Keratinocyte (primary cell): ENCODE measurements at regions not wholly inside any gene's neighbourhood (a gene's known extent, or its start where the extent isn't known, plus 50 kb on each side); places are given as distances from the start of the nearest gene placed in this dataset.

Experiments used
- DNase-seq: peaks from one replicate; pipeline ENCODE4 v3.0.0-alpha.2; 2011; ENCODE audit warnings: low read depth, missing footprints, low spot score
- FAIRE-seq: peaks from 2 replicates; lab custom pipeline; 2011; peaks lifted over from hg19 to GRCh38; lab: Jason Lieb, UNC
- H2AFZ ChIP-seq: 2 replicates; pipeline ENCODE4 v1.6.0; 2012; ENCODE audit warnings: low read length, control low read depth, inconsistent platforms; ENCODE audit not compliant: control insufficient read depth
- H3K27ac ChIP-seq: 2 replicates; pipeline ENCODE4 v1.5.1; 2011; ENCODE audit warnings: low read length; ENCODE audit not compliant: control insufficient read depth, insufficient read depth
- H3K27me3 ChIP-seq: 3 replicates; pipeline ENCODE4 v1.6.0; 2011; ENCODE audit warnings: low read length; ENCODE audit not compliant: control insufficient read depth, insufficient read depth; ENCODE audit errors: extremely low read depth
- H3K36me3 ChIP-seq, 2 experiments: 2 replicates in 1 of 2; 3 replicates in 1 of 2; pipeline ENCODE4 v1.5.1; 2011; ENCODE audit warnings: low read length in 2 of 2, mild to moderate bottlenecking in 1 of 2; ENCODE audit not compliant: control insufficient read depth in 2 of 2, insufficient read depth in 2 of 2; ENCODE audit errors: extremely low read depth in 1 of 2
- H3K4me1 ChIP-seq: 3 replicates; pipeline ENCODE4 v1.5.1; 2011; ENCODE audit warnings: low read length; ENCODE audit not compliant: control insufficient read depth, insufficient read depth; ENCODE audit errors: extremely low read depth
- H3K4me2 ChIP-seq: 3 replicates; pipeline ENCODE4 v1.6.0; 2011; ENCODE audit warnings: low read depth, low read length; ENCODE audit not compliant: control insufficient read depth, insufficient read depth; ENCODE audit errors: extremely low read depth
- H3K4me3 ChIP-seq, 3 experiments: fragments of 200-600 bp in 1 of 3; sonication (generic) in 1 of 3; 2 replicates in 2 of 3; 3 replicates in 1 of 3; pipeline ENCODE4 v1.5.1; 2011 to 2016; ENCODE audit warnings: low read length in 3 of 3, mild to moderate bottlenecking in 3 of 3, control low read depth in 2 of 3, inconsistent platforms in 1 of 3, low read depth in 1 of 3, mixed read lengths in 1 of 3, mixed run types in 1 of 3, moderate library complexity in 1 of 3; ENCODE audit not compliant: control insufficient read depth in 2 of 3, insufficient read depth in 2 of 3; ENCODE audit errors: extremely low read depth in 1 of 3
- H3K79me2 ChIP-seq: 2 replicates; pipeline ENCODE4 v1.6.0; 2012; ENCODE audit warnings: low read length; ENCODE audit not compliant: control insufficient read depth, insufficient read depth
- H3K9ac ChIP-seq: 3 replicates; pipeline ENCODE4 v1.6.0; 2011; ENCODE audit warnings: low read length; ENCODE audit not compliant: control insufficient read depth, insufficient read depth; ENCODE audit errors: extremely low read depth
- H3K9me1 ChIP-seq: 3 replicates; pipeline ENCODE4 v1.6.0; 2011; ENCODE audit warnings: low read length; ENCODE audit not compliant: control insufficient read depth, insufficient read depth; ENCODE audit errors: extremely low read depth
- H3K9me3 ChIP-seq: 2 replicates; pipeline ENCODE4 v1.5.1; 2012; ENCODE audit warnings: low read depth, low read length; ENCODE audit not compliant: control insufficient read depth
- H4K20me1 ChIP-seq: 3 replicates; pipeline ENCODE4 v1.6.0; 2011; ENCODE audit warnings: low read length; ENCODE audit not compliant: control insufficient read depth, insufficient read depth; ENCODE audit errors: extremely low read depth
- EZH2 ChIP-seq: IDR thresholded peaks from one replicate; pipeline ENCODE4 v1.6.1; 2012; ENCODE audit warnings: inconsistent platforms, mild to moderate bottlenecking, low read length, moderate library complexity
- dilution Hi-C: fragments of 300-500 bp; cut with MboI; formaldehyde crosslinking; loops from one replicate; pipeline ENCODE4 v1.7.0; 2020; ENCODE audit warnings: low sequenced_read_pairs; ENCODE audit not compliant: extremely low pct_ligation_motif_present
- TF ChIP-seq, protein P1 (sequence below), 3 experiments: IDR thresholded peaks in 1 of 3; conservative IDR thresholded peaks in 1 of 3; optimal IDR thresholded peaks in 1 of 3; 2 replicates in 2 of 3; 3 replicates in 1 of 3; pipeline versions ENCODE3 to v1.5.1; 2011; ENCODE audit warnings: low read length in 3 of 3, mild to moderate bottlenecking in 3 of 3, moderate library complexity in 2 of 3, control low read depth in 1 of 3, inconsistent platforms in 1 of 3; ENCODE audit not compliant: insufficient read depth in 2 of 3; ENCODE audit errors: extremely low read depth in 1 of 3

DNA sequence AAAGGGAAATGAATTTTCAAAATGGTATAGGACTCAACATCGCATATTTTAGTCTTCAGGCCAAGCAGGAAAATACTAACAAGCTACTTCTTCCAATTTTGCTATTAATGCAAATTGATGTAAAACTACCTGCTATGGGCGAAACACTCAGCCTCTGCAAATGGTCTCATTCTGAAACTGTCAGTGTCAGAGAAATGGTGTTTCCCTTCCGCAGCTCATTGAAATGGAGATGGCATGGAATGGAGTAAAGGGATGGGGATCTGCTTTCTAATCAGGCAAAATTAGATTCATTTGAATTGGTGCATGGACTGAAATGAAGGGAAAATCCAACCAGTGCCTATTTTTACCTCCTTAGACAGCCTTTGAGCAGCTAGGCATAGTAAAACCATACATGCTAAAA lies 80.4 kb upstream of the EEA1 start:
- no peaks in the 10 kb centered on the region for H3K27me3 ChIP-seq
- no peak overlapping the region for H3K4me2 ChIP-seq
- H3K9ac ChIP-seq = no peak overlapping the region
- H3K4me3 ChIP-seq = no peak overlapping the region
- no peaks in the 10 kb centered on the region for H4K20me1 ChIP-seq
- no peaks in the 10 kb centered on the region for H3K9me3 ChIP-seq
- DNase-seq (no peak), FAIRE-seq (no peak)
- no peak overlapping the region for H3K27ac ChIP-seq
- TF ChIP-seq EZH2 = no peak
- TF ChIP-seq, protein P1, sequence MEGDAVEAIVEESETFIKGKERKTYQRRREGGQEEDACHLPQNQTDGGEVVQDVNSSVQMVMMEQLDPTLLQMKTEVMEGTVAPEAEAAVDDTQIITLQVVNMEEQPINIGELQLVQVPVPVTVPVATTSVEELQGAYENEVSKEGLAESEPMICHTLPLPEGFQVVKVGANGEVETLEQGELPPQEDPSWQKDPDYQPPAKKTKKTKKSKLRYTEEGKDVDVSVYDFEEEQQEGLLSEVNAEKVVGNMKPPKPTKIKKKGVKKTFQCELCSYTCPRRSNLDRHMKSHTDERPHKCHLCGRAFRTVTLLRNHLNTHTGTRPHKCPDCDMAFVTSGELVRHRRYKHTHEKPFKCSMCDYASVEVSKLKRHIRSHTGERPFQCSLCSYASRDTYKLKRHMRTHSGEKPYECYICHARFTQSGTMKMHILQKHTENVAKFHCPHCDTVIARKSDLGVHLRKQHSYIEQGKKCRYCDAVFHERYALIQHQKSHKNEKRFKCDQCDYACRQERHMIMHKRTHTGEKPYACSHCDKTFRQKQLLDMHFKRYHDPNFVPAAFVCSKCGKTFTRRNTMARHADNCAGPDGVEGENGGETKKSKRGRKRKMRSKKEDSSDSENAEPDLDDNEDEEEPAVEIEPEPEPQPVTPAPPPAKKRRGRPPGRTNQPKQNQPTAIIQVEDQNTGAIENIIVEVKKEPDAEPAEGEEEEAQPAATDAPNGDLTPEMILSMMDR (optimal IDR thresholded peaks at IDR 0.05 in 1 of 3, IDR thresholded peaks at IDR 0.05 in 1 of 3, conservative IDR thresholded peaks at IDR 0.05 in 1 of 3; ENCODE audit: extremely low read depth in 1 of 3, insufficient read depth in 2 of 3, low read length in 3 of 3) = no peak
- dilution Hi-C loops = no loop called here
- H3K79me2 ChIP-seq = no peaks in the 10 kb centered on the region
- no peaks in the 10 kb centered on the region for H3K36me3 ChIP-seq
- no peaks in the 10 kb centered on the region for H3K9me1 ChIP-seq
- no peaks in the 10 kb centered on the region for H3K4me1 ChIP-seq
- H2AFZ ChIP-seq = no peak overlapping the region

DNA sequence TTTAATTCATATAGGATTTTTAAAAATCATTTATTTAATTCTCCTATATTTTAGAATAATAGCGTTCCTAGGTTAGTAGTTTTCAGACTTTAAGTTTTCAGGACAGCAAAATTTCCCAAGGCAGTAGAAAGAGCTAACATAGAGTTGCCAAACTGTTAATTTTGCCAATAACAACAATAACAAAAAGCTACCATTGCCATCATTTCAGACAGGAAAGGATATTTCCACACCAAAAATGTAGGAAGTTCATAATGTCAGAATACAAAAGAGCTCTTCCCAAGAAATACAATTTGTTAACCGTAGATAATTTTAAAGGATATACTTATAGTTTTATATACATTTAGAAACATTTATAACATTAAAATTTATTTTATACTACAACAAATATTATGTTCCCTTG lies 81.4 kb upstream of the EEA1 start:
- no peak for DNase-seq
- H4K20me1 ChIP-seq = no peaks in the 10 kb centered on the region
- dilution Hi-C loops = no loop called here
- H3K9me1 ChIP-seq = no peaks in the 10 kb centered on the region
- no peaks in the 10 kb centered on the region for H3K27me3 ChIP-seq
- H3K4me1 ChIP-seq = no peaks in the 10 kb centered on the region
- H2AFZ ChIP-seq = no peak overlapping the region
- FAIRE-seq = no peak
- no peak overlapping the region for H3K4me3 ChIP-seq
- TF ChIP-seq EZH2 = no peak
- TF ChIP-seq, protein P1 (optimal IDR thresholded peaks at IDR 0.05 in 1 of 3, IDR thresholded peaks at IDR 0.05 in 1 of 3, conservative IDR thresholded peaks at IDR 0.05 in 1 of 3; ENCODE audit: extremely low read depth in 1 of 3, insufficient read depth in 2 of 3, low read length in 3 of 3) = no peak
- H3K9ac ChIP-seq = no peak overlapping the region
- no peak overlapping the region for H3K4me2 ChIP-seq
- no peak overlapping the region for H3K27ac ChIP-seq
- no peaks in the 10 kb centered on the region for H3K36me3 ChIP-seq
- H3K79me2 ChIP-seq = no peaks in the 10 kb centered on the region
- H3K9me3 ChIP-seq = no peaks in the 10 kb centered on the region
